ENCODE measurements at regions not wholly inside any gene's neighbourhood (a gene's known extent, or its start where the extent isn't known, plus 50 kb on each side); places are given as distances from the start of the nearest gene placed in this dataset.

- Histone ChIP-seq H3K36me3 (ENCODE audit: insufficient read depth, low read length) (no peaks in the 10 kb centered on the region), H2AFZ (ENCODE audit: low read length, unreplicated experiment) (no peak overlapping the region), H3K27me3 (ENCODE audit: insufficient read depth, low read length) (no peaks in the 10 kb centered on the region), H3K27ac (ENCODE audit: low read depth, low read length) (no peak overlapping the region), H3K4me1 (ENCODE audit: control insufficient read depth, insufficient read depth, low read length, unreplicated experiment) (peaks cover 32% of the 10 kb centered on the region), H3K79me2 (ENCODE audit: control insufficient read depth, insufficient read depth, low read length, unreplicated experiment) (no peaks in the 10 kb centered on the region), H3K4me3 (ENCODE audit: low read depth, low read length) (no peak overlapping the region)
Measured at GRCh38 chr12:14261861-14262260, 103.6 kb upstream of the ATF7IP start.

GRCh38 chr12:14262771-14263511 is 102.5 kb upstream of the ATF7IP start:
- Histone ChIP-seq H3K4me1 (ENCODE audit: control insufficient read depth, insufficient read depth, low read length, unreplicated experiment) (peaks cover 25% of the 10 kb centered on the region), H3K4me3 (ENCODE audit: low read depth, low read length) (no peak overlapping the region), H2AFZ (ENCODE audit: low read length, unreplicated experiment) (no peak overlapping the region), H3K36me3 (ENCODE audit: insufficient read depth, low read length) (no peaks in the 10 kb centered on the region), H3K27me3 (ENCODE audit: insufficient read depth, low read length) (no peaks in the 10 kb centered on the region), H3K27ac (ENCODE audit: low read depth, low read length) (no peak overlapping the region), H3K79me2 (ENCODE audit: control insufficient read depth, insufficient read depth, low read length, unreplicated experiment) (no peaks in the 10 kb centered on the region)

- Histone ChIP-seq H3K27ac (ENCODE audit: low read depth, low read length) (no peak overlapping the region), H3K4me1 (ENCODE audit: control insufficient read depth, insufficient read depth, low read length, unreplicated experiment) (peaks cover 18% of the 10 kb centered on the region), H3K79me2 (ENCODE audit: control insufficient read depth, insufficient read depth, low read length, unreplicated experiment) (no peaks in the 10 kb centered on the region), H2AFZ (ENCODE audit: low read length, unreplicated experiment) (no peak overlapping the region), H3K27me3 (ENCODE audit: insufficient read depth, low read length) (no peaks in the 10 kb centered on the region), H3K4me3 (ENCODE audit: low read depth, low read length) (no peak overlapping the region), H3K36me3 (ENCODE audit: insufficient read depth, low read length) (no peaks in the 10 kb centered on the region)
Measured at GRCh38 chr12:14263742-14264141, 101.7 kb upstream of the ATF7IP start.

- no peak overlapping the region for H3K27ac ChIP-seq (ENCODE audit: low read depth, low read length)
- H2AFZ ChIP-seq (ENCODE audit: low read length, unreplicated experiment) = no peak overlapping the region
- peaks cover 18% of the 10 kb centered on the region for H3K4me1 ChIP-seq (ENCODE audit: control insufficient read depth, insufficient read depth, low read length, unreplicated experiment)
- no peak overlapping the region for H3K4me3 ChIP-seq (ENCODE audit: low read depth, low read length)
- H3K79me2 ChIP-seq (ENCODE audit: control insufficient read depth, insufficient read depth, low read length, unreplicated experiment) = no peaks in the 10 kb centered on the region
- H3K36me3 ChIP-seq (ENCODE audit: insufficient read depth, low read length) = no peaks in the 10 kb centered on the region
- H3K27me3 ChIP-seq (ENCODE audit: insufficient read depth, low read length) = no peaks in the 10 kb centered on the region
Measured at GRCh38 chr12:14264316-14264715, 101.2 kb upstream of the ATF7IP start.

GRCh38 chr12:14264778-14265177 is 100.7 kb upstream of the ATF7IP start:
- H3K27ac ChIP-seq (ENCODE audit: low read depth, low read length) = no peak overlapping the region

GRCh38 chr12:14268120-14268515 is 97.4 kb upstream of the ATF7IP start:
- Histone ChIP-seq H3K4me3 (ENCODE audit: low read depth, low read length) (no peak overlapping the region), H3K79me2 (ENCODE audit: control insufficient read depth, insufficient read depth, low read length, unreplicated experiment) (no peaks in the 10 kb centered on the region), H3K4me1 (ENCODE audit: control insufficient read depth, insufficient read depth, low read length, unreplicated experiment) (no peaks in the 10 kb centered on the region), H3K36me3 (ENCODE audit: insufficient read depth, low read length) (no peaks in the 10 kb centered on the region), H2AFZ (ENCODE audit: low read length, unreplicated experiment) (no peak overlapping the region), H3K27me3 (ENCODE audit: insufficient read depth, low read length) (no peaks in the 10 kb centered on the region), H3K27ac (ENCODE audit: low read depth, low read length) (no peak overlapping the region)

More at GRCh38 chr12:14264778-14265177, 100.7 kb upstream of the ATF7IP start:
- H3K4me1 ChIP-seq (ENCODE audit: control insufficient read depth, insufficient read depth, low read length, unreplicated experiment) = peaks cover 15% of the 10 kb centered on the region
- H2AFZ ChIP-seq (ENCODE audit: low read length, unreplicated experiment) = no peak overlapping the region
- no peaks in the 10 kb centered on the region for H3K79me2 ChIP-seq (ENCODE audit: control insufficient read depth, insufficient read depth, low read length, unreplicated experiment)
- no peaks in the 10 kb centered on the region for H3K36me3 ChIP-seq (ENCODE audit: insufficient read depth, low read length)
- H3K27me3 ChIP-seq (ENCODE audit: insufficient read depth, low read length) = no peaks in the 10 kb centered on the region
- H3K4me3 ChIP-seq (ENCODE audit: low read depth, low read length) = no peak overlapping the region

GRCh38 chr12:14270392-14270791 is 95.1 kb upstream of the ATF7IP start:
- Histone ChIP-seq H2AFZ (ENCODE audit: low read length, unreplicated experiment) (no peak overlapping the region), H3K27ac (ENCODE audit: low read depth, low read length) (no peak overlapping the region), H3K36me3 (ENCODE audit: insufficient read depth, low read length) (no peaks in the 10 kb centered on the region), H3K4me3 (ENCODE audit: low read depth, low read length) (no peak overlapping the region), H3K27me3 (ENCODE audit: insufficient read depth, low read length) (no peaks in the 10 kb centered on the region), H3K79me2 (ENCODE audit: control insufficient read depth, insufficient read depth, low read length, unreplicated experiment) (no peaks in the 10 kb centered on the region), H3K4me1 (ENCODE audit: control insufficient read depth, insufficient read depth, low read length, unreplicated experiment) (no peaks in the 10 kb centered on the region)

GRCh38 chr12:14272956-14273912 is 92.2 kb upstream of the ATF7IP start:
- Histone ChIP-seq H3K36me3 (ENCODE audit: insufficient read depth, low read length) (no peaks in the 10 kb centered on the region), H3K27ac (ENCODE audit: low read depth, low read length) (no peak overlapping the region), H2AFZ (ENCODE audit: low read length, unreplicated experiment) (no peak overlapping the region), H3K4me3 (ENCODE audit: low read depth, low read length) (no peak overlapping the region), H3K4me1 (ENCODE audit: control insufficient read depth, insufficient read depth, low read length, unreplicated experiment) (no peaks in the 10 kb centered on the region), H3K27me3 (ENCODE audit: insufficient read depth, low read length) (no peaks in the 10 kb centered on the region), H3K79me2 (ENCODE audit: control insufficient read depth, insufficient read depth, low read length, unreplicated experiment) (no peaks in the 10 kb centered on the region)

GRCh38 chr12:14273913-14274311 is 91.6 kb upstream of the ATF7IP start:
- H3K27ac ChIP-seq (ENCODE audit: low read depth, low read length) = no peak overlapping the region
- H2AFZ ChIP-seq (ENCODE audit: low read length, unreplicated experiment) = no peak overlapping the region
- no peaks in the 10 kb centered on the region for H3K4me1 ChIP-seq (ENCODE audit: control insufficient read depth, insufficient read depth, low read length, unreplicated experiment)
- H3K4me3 ChIP-seq (ENCODE audit: low read depth, low read length) = no peak overlapping the region
- no peaks in the 10 kb centered on the region for H3K36me3 ChIP-seq (ENCODE audit: insufficient read depth, low read length)
- H3K79me2 ChIP-seq (ENCODE audit: control insufficient read depth, insufficient read depth, low read length, unreplicated experiment) = no peaks in the 10 kb centered on the region
- no peaks in the 10 kb centered on the region for H3K27me3 ChIP-seq (ENCODE audit: insufficient read depth, low read length)

GRCh38 chr12:14275111-14275510 is 90.4 kb upstream of the ATF7IP start:
- H3K4me1 ChIP-seq (ENCODE audit: control insufficient read depth, insufficient read depth, low read length, unreplicated experiment) = no peaks in the 10 kb centered on the region
- no peaks in the 10 kb centered on the region for H3K27me3 ChIP-seq (ENCODE audit: insufficient read depth, low read length)
- H3K4me3 ChIP-seq (ENCODE audit: low read depth, low read length) = no peak overlapping the region
- no peak overlapping the region for H3K27ac ChIP-seq (ENCODE audit: low read depth, low read length)
- H3K36me3 ChIP-seq (ENCODE audit: insufficient read depth, low read length) = no peaks in the 10 kb centered on the region
- H2AFZ ChIP-seq (ENCODE audit: low read length, unreplicated experiment) = no peak overlapping the region
- no peaks in the 10 kb centered on the region for H3K79me2 ChIP-seq (ENCODE audit: control insufficient read depth, insufficient read depth, low read length, unreplicated experiment)
